GM23248 (cell line): ENCODE measurements at regions not wholly inside any gene's neighbourhood (a gene's known extent, or its start where the extent isn't known, plus 50 kb on each side); places are given as distances from the start of the nearest gene placed in this dataset.

ENCODE experiments used
- DNase-seq: peaks from one replicate; pipeline ENCODE4 v3.0.0-alpha.2; 2015
- H2AFZ ChIP-seq: fragments of 200-600 bp; sonication (generic); 2 replicates; pipeline ENCODE4 v1.6.1; 2016; ENCODE audit warnings: antibody characterized with exemption
- H3F3A ChIP-seq: fragments of 200-600 bp; sonication (generic); 2 replicates; pipeline ENCODE4 v1.6.1; 2016; ENCODE audit warnings: mild to moderate bottlenecking, antibody characterized with exemption, mixed run types; ENCODE audit not compliant: insufficient read depth
- H3K27ac ChIP-seq: fragments of 200-600 bp; sonication (generic); 2 replicates; pipeline ENCODE4 v1.5.1; 2016; ENCODE audit warnings: mild to moderate bottlenecking
- H3K27me3 ChIP-seq: fragments of 200-600 bp; sonication (generic); replicated peaks from 2 replicates; pipeline ENCODE4 v1.6.1; 2016; ENCODE audit warnings: mild to moderate bottlenecking; ENCODE audit not compliant: insufficient read depth
- H3K36me3 ChIP-seq: fragments of 200-600 bp; sonication (generic); 2 replicates; pipeline ENCODE4 v1.6.1; 2016; ENCODE audit warnings: low read depth, mild to moderate bottlenecking
- H3K4me1 ChIP-seq: fragments of 200-600 bp; sonication (generic); 2 replicates; pipeline ENCODE4 v1.6.1; 2016; ENCODE audit warnings: mild to moderate bottlenecking; ENCODE audit not compliant: insufficient read depth
- H3K4me2 ChIP-seq: fragments of 200-600 bp; sonication (generic); one replicate; pipeline ENCODE4 v1.6.1; 2016; ENCODE audit warnings: mild to moderate bottlenecking; ENCODE audit not compliant: unreplicated experiment
- H3K4me3 ChIP-seq: fragments of 200-600 bp; sonication (generic); 2 replicates; pipeline ENCODE4 v1.5.1; 2016; ENCODE audit warnings: mild to moderate bottlenecking
- H3K79me2 ChIP-seq: fragments of 200-600 bp; sonication (generic); 2 replicates; pipeline ENCODE4 v1.6.1; 2016; ENCODE audit warnings: mild to moderate bottlenecking; ENCODE audit not compliant: insufficient read depth
- H3K9ac ChIP-seq: fragments of 200-600 bp; sonication (generic); 2 replicates; pipeline ENCODE4 v1.6.1; 2016; ENCODE audit warnings: mild to moderate bottlenecking
- H3K9me2 ChIP-seq: fragments of 200-600 bp; sonication (generic); 2 replicates; pipeline ENCODE4 v1.6.1; 2016; ENCODE audit warnings: mixed run types, mild to moderate bottlenecking, moderate library complexity; ENCODE audit not compliant: insufficient read depth
- H3K9me3 ChIP-seq: fragments of 200-600 bp; sonication (generic); one replicate; pipeline ENCODE4 v1.6.1; 2017; ENCODE audit warnings: low read depth
- H4K20me1 ChIP-seq: fragments of 200-600 bp; sonication (generic); 2 replicates; pipeline ENCODE4 v1.6.0; 2016; ENCODE audit not compliant: insufficient read depth
- EZH2 ChIP-seq: fragments of 200-600 bp; sonication (generic); IDR thresholded peaks from 2 replicates; pipeline ENCODE4 v1.6.1; 2018; ENCODE audit warnings: antibody characterized with exemption, mild to moderate bottlenecking; ENCODE audit not compliant: insufficient read depth, poor library complexity, severe bottlenecking
- EZH2phosphoT487 ChIP-seq: fragments of 200-600 bp; sonication (generic); IDR thresholded peaks from 2 replicates; pipeline ENCODE4 v1.6.1; 2018; ENCODE audit warnings: antibody characterized with exemption, moderate library complexity, mild to moderate bottlenecking, low read depth; ENCODE audit not compliant: insufficient read depth
- WGBS, 2 experiments: methylation state at CpG; one replicate each; pipeline ENCODE4 v1.1.6; 2015 to 2017; ENCODE audit warnings: low lambda C conversion rate in 2 of 2, low coverage in 1 of 2; ENCODE audit errors: missing lambda C conversion rate in 2 of 2; 5-methylcytosine and 5-hydroxymethylcytosine counted together
- in situ Hi-C: fragments of 300-500 bp; cut with MboI; formaldehyde crosslinking; loops from 2 replicates; pipeline ENCODE4 v1.15.0; 2020

GRCh38 chr1:243996223-243996622 is 54.9 kb upstream of the ZBTB18 start:
- Histone ChIP-seq H3K4me3 (no peak overlapping the region), H3K36me3 (no peaks in the 10 kb centered on the region), H3F3A (no peaks in the 10 kb centered on the region), H3K27ac (no peak overlapping the region), H3K4me1 (no peaks in the 10 kb centered on the region), H3K79me2 (no peaks in the 10 kb centered on the region), H3K9ac (no peak overlapping the region), H3K9me3 (no peaks in the 10 kb centered on the region), H3K27me3 (peaks cover 15% of the 10 kb centered on the region; the same call in 1 of the 2 replicates), H4K20me1 (no peaks in the 10 kb centered on the region), H3K4me2 (no peak overlapping the region), H3K9me2 (no peaks in the 10 kb centered on the region), H2AFZ (no peak overlapping the region)
- in situ Hi-C loops, result no loop called here
- TF ChIP-seq EZH2phosphoT487 (no peak), EZH2 (no peak)
- no peak for DNase-seq

GRCh38 chr1:243991650-243992049 is 59.4 kb upstream of the ZBTB18 start:
- H3K9me3 ChIP-seq, result no peaks in the 10 kb centered on the region
- no peak for DNase-seq
- H3K27ac ChIP-seq, result no peak overlapping the region
- H3F3A ChIP-seq, result no peaks in the 10 kb centered on the region
- TF ChIP-seq EZH2 (no peak), EZH2phosphoT487 (no peak)
- H3K36me3 ChIP-seq, result no peaks in the 10 kb centered on the region
- peaks cover 8% of the 10 kb centered on the region for H3K27me3 ChIP-seq
- H4K20me1 ChIP-seq, result no peaks in the 10 kb centered on the region
- WGBS, 2 experiments, result 47 to 50% methylated on average over 3 of the region's 3 CpGs
- H3K4me3 ChIP-seq, result no peak overlapping the region
- no peak overlapping the region for H2AFZ ChIP-seq
- in situ Hi-C loops, result no loop called here
- H3K79me2 ChIP-seq, result no peaks in the 10 kb centered on the region
- no peak overlapping the region for H3K4me2 ChIP-seq
- H3K9ac ChIP-seq, result no peak overlapping the region
- no peaks in the 10 kb centered on the region for H3K9me2 ChIP-seq
- H3K4me1 ChIP-seq, result no peaks in the 10 kb centered on the region

DNA sequence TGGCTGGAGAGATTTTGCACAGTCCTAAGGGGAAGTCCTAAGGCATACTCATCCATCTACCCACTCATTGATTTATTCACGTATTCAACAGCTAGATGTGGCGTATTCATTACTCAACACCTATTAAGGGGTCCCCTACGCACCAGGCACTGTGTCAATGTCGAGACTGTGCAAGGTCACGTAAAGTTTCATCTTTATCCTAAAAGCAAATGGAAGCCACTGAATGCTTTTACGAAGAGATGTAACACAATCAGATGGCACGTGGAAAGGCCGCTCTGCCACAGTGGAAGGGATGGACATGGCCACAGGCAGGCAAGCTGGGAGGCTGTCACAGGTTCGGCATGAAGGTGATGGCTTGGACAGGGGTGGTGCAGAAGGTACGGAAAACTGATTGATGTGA is 66.3 kb upstream of the ZBTB18 start:
- Histone ChIP-seq H3K4me2 (no peak overlapping the region), H3K79me2 (no peaks in the 10 kb centered on the region), H3K36me3 (no peaks in the 10 kb centered on the region), H3K9me3 (no peaks in the 10 kb centered on the region), H3F3A (no peaks in the 10 kb centered on the region), H3K27me3 (peaks cover 40% of the 10 kb centered on the region), H2AFZ (no peak overlapping the region), H3K4me1 (no peaks in the 10 kb centered on the region), H4K20me1 (no peaks in the 10 kb centered on the region), H3K9ac (no peak overlapping the region), H3K4me3 (no peak overlapping the region), H3K9me2 (no peaks in the 10 kb centered on the region), H3K27ac (no peak overlapping the region)
- in situ Hi-C loops, result no loop called here
- WGBS, 2 experiments, result 80 to 81% methylated on average over 10 of the region's 10 CpGs
- TF ChIP-seq EZH2 (no peak), EZH2phosphoT487 (no peak)
- no peak for DNase-seq

DNA sequence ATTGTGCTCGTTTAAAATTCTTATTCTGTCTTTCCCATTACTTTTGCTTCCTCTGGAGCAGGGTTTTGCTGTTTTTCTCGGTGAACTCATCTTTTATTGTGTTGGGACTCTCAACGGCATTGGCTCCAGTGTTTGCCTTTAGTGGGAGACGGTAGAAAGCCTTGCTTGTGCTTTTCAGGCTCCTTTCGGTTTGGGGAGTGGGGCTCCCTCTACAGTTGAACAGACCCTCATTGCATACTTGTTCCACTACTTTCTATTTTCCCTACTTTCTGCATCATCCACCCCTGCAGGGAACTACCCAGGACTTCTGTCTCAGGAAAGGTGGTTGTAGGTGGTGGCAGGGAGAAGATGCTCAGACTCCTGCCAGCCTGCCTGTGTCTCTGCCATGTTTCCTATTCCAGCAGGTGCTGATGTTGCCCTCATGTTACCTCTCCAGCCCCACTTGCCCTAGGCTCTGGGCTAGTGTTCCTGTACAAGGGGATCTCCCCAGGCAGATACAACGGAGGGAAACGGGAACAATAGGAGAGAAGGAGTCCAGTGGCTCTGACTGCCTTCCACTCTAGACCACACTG is 68.5 kb upstream of the ZBTB18 start:
- Histone ChIP-seq H2AFZ (no peak overlapping the region), H3K9me3 (no peaks in the 10 kb centered on the region), H3K79me2 (no peaks in the 10 kb centered on the region), H3K9ac (no peak overlapping the region), H3K4me1 (no peaks in the 10 kb centered on the region), H3K9me2 (no peaks in the 10 kb centered on the region), H3F3A (no peaks in the 10 kb centered on the region), H3K36me3 (no peaks in the 10 kb centered on the region), H3K4me3 (no peak overlapping the region), H3K27ac (no peak overlapping the region), H3K4me2 (no peak overlapping the region), H4K20me1 (no peaks in the 10 kb centered on the region), H3K27me3 (peaks cover 44% of the 10 kb centered on the region)
- WGBS, 2 experiments, result 53 to 56% methylated on average over 7 of the region's 7 CpGs
- in situ Hi-C loops, result no loop called here
- TF ChIP-seq EZH2 (no peak), EZH2phosphoT487 (no peak)
- no peak for DNase-seq

DNA sequence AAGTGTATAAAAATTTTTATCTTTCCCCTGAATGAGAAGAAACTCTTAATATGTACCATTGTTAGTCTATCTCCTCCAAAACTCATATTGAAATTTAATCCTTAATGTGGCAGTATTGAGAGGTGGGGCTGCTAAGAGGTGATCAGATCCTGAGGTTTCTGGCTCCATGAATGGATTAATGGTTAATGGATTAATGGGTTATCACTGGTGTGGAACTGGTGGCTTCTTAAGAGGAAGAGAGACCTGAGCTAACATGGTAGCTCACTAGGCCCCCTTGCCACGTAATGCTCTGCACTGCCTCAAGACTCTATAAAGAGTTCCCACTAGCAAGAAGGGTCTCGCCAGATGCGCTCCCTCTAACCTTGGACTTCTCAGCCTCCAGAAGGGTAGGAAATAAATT is 70.6 kb upstream of the ZBTB18 start:
- DNase-seq, result no peak
- Histone ChIP-seq H3K4me1 (no peaks in the 10 kb centered on the region), H3K9me2 (no peaks in the 10 kb centered on the region), H3K9me3 (no peaks in the 10 kb centered on the region), H2AFZ (no peak overlapping the region), H3K79me2 (no peaks in the 10 kb centered on the region), H3F3A (no peaks in the 10 kb centered on the region), H3K9ac (no peak overlapping the region), H3K27ac (no peak overlapping the region), H3K4me3 (no peak overlapping the region), H4K20me1 (no peaks in the 10 kb centered on the region), H3K27me3 (peaks cover 32% of the 10 kb centered on the region), H3K36me3 (no peaks in the 10 kb centered on the region), H3K4me2 (no peak overlapping the region)
- 73 to 85% methylated on average over 3 of the region's 3 CpGs for WGBS, 2 experiments
- in situ Hi-C loops, result no loop called here
- TF ChIP-seq EZH2 (no peak), EZH2phosphoT487 (no peak)
